Testis (tissue), 2 donors: ENCODE measurements at regions not wholly inside any gene's neighbourhood (a gene's known extent, or its start where the extent isn't known, plus 50 kb on each side); places are given as distances from the start of the nearest gene placed in this dataset.
A peak's percentile ranks its signal among the peaks of the same experiment; 100 is the strongest.

ENCODE experiments used
- DNase-seq: peaks from one replicate; pipeline ENCODE4 v3.0.0-alpha.2; 2019
- H3K27ac ChIP-seq, 2 donors: fragments of 200-600 bp; sonication (generic); one replicate each; pipeline ENCODE4 v1.5.1; 2019
- H3K27me3 ChIP-seq: fragments of 200-600 bp; sonication (generic); one replicate; pipeline ENCODE4 v1.5.1; 2019
- H3K36me3 ChIP-seq: fragments of 200-600 bp; sonication (generic); one replicate; pipeline ENCODE4 v1.5.1; 2017; ENCODE audit warnings: low read depth; ENCODE audit errors: missing control alignments
- H3K4me1 ChIP-seq: fragments of 200-600 bp; sonication (generic); one replicate; pipeline ENCODE4 v1.5.1; 2019
- H3K4me3 ChIP-seq, 2 donors: fragments of 200-600 bp; sonication (generic); one replicate each; pipeline ENCODE4 v1.5.1; 2017 to 2019
- H3K9me3 ChIP-seq: fragments of 200-600 bp; sonication (generic); one replicate; pipeline ENCODE4 v1.5.1; 2017
- POLR2A ChIP-seq: fragments of 450-650 bp; IDR thresholded peaks from one replicate; pipeline ENCODE4 v1.6.1; 2017; ENCODE audit warnings: antibody characterized with exemption, mild to moderate bottlenecking, moderate library complexity
- WGBS, 2 donors: methylation state at CpG; one replicate each; pipeline ENCODE4 v1.1.5; 2018; 5-methylcytosine and 5-hydroxymethylcytosine counted together
- intact Hi-C: fragments of 100-400 bp; cut with DNase I; formaldehyde crosslinking; loops from one replicate; pipeline ENCODE4 v1.15.1; 2023; ENCODE audit warnings: low total_unique reads
- TF ChIP-seq, protein P1 (sequence below), 3 experiments: fragments of 450-650 bp in 2 of 3; fragments of 200-600 bp in 1 of 3; sonication (generic) in 1 of 3; IDR thresholded peaks; one replicate each; pipeline ENCODE4 v1.5.1; 2016 to 2019; ENCODE audit warnings: antibody characterized with exemption in 3 of 3, mild to moderate bottlenecking in 2 of 3, moderate library complexity in 1 of 3

DNA sequence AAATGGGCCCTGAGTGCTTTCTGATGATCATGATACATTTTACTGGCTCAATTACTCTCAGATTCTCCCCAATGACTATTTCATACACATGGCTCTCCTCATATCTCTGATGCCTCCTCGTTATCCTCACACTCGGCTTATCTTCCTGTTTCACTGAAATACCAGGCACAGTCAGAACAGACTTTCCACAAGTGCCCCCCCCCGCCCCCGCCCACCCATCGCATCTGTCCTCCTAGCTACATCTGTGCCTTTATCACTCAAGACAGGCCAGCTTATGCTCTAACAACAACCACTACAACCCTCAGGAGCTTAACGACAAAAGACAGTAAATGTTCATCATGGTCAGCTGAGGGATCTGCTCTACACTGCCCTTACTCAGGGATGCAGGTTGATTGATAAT is 610.6 kb upstream of the DIPK2B start:
- Histone ChIP-seq H3K27me3 (no peaks in the 10 kb centered on the region), H3K36me3 (no peaks in the 10 kb centered on the region), H3K27ac (no peak overlapping the region), H3K4me3 (no peak overlapping the region), H3K4me1 (no peaks in the 10 kb centered on the region), H3K9me3 (no peaks in the 10 kb centered on the region)
- intact Hi-C loops = no loop called here
- no peak for DNase-seq
- 74 to 77% methylated on average over 4 to 6 of the region's 6 CpGs for WGBS, 2 donors
- TF ChIP-seq, protein P1, sequence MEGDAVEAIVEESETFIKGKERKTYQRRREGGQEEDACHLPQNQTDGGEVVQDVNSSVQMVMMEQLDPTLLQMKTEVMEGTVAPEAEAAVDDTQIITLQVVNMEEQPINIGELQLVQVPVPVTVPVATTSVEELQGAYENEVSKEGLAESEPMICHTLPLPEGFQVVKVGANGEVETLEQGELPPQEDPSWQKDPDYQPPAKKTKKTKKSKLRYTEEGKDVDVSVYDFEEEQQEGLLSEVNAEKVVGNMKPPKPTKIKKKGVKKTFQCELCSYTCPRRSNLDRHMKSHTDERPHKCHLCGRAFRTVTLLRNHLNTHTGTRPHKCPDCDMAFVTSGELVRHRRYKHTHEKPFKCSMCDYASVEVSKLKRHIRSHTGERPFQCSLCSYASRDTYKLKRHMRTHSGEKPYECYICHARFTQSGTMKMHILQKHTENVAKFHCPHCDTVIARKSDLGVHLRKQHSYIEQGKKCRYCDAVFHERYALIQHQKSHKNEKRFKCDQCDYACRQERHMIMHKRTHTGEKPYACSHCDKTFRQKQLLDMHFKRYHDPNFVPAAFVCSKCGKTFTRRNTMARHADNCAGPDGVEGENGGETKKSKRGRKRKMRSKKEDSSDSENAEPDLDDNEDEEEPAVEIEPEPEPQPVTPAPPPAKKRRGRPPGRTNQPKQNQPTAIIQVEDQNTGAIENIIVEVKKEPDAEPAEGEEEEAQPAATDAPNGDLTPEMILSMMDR (IDR thresholded peaks at IDR 0.05) = no peak
- TF ChIP-seq POLR2A = no peak

DNA sequence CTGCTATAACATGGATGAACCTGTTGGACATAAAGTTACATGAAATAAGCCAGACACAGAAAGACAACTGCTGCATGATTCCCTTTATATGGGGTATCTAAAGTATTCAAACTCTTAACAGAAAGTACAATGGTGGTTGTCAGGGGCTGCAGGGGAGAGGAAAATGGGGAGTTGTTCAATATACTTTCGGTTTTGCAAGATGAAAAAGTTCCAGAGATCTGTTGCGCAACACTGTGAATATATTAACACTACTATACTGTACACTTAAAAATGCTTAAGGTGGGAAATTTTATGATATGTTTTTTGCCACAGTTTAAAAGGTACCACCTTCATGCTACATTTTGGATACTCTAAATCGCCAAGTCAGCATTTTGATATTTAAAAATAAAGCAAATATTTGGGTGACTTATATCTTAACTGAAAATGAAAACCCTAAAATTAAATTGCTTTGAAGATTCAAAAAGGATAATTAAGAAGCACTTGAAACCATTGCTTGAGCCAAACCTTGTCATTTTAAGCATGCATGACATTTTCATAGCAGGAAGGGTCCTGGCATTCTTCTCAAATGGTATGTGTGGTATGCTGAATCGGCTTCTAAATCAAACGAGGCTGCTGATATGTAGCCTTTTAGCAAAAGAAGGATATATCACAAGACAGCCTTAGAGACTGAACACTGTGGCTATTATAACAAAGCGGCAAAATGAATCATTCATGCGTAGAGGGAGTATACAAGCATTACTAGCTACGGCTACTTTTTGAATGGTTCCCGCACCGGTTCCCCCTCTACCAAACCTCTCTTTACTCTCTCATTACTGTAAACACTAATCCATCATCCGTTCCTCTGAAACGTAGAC is 607.1 kb upstream of the DIPK2B start:
- H3K4me1 ChIP-seq = no peaks in the 10 kb centered on the region
- TF ChIP-seq, protein P1 (IDR thresholded peaks at IDR 0.05) = no peak
- no peak for TF ChIP-seq POLR2A
- H3K27me3 ChIP-seq = no peaks in the 10 kb centered on the region
- no peak for DNase-seq
- H3K9me3 ChIP-seq = no peaks in the 10 kb centered on the region
- no peaks in the 10 kb centered on the region for H3K36me3 ChIP-seq
- H3K27ac ChIP-seq = no peak overlapping the region
- H3K4me3 ChIP-seq = no peak overlapping the region
- WGBS, 2 donors = 34 to 49% methylated on average over 12 of the region's 12 CpGs
- intact Hi-C loops = no loop called here

DNA sequence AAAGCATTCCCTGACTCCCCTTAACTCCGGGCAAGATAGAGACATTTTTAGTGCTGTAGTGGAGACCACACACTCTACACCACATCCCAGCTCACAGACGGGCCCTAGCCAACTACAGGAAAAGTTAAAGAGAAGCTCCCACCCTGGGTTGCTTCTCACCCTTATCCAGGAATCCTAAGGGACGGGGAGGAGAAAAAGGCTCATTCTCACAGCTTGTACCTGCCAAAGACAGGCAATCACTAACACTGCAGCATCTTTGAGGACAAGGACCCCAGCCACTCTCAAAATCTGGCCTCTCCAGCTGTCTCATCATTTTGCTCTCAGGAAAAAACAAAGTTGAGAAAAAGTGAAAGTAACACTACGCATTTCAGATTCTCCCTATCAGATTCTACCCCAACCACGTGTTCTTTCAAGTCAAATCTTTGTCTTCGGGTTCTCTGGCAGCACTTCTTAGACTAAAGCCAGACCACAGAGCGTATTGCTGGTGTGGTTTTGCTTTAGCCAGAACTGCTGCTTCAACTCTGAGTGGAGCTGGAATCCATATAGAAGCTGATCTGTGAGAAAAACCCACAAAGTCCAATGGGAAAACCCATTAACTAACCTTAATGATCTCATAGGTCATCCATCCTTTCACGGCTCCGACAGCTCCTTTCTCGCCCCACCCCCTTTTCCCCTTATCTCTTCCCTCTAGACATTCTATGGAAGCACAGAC is 605.9 kb upstream of the DIPK2B start:
- no peaks in the 10 kb centered on the region for H3K36me3 ChIP-seq
- H3K27ac ChIP-seq = peak overlapping the region in 1 of 2 donors; percentile 7
- H3K27me3 ChIP-seq = no peaks in the 10 kb centered on the region
- H3K4me1 ChIP-seq = no peaks in the 10 kb centered on the region
- 36% methylated on average over 10 of the region's 10 CpGs for WGBS, 2 donors
- no peak for DNase-seq
- TF ChIP-seq, protein P1 (IDR thresholded peaks at IDR 0.05) = no peak
- TF ChIP-seq POLR2A = no peak
- no peaks in the 10 kb centered on the region for H3K9me3 ChIP-seq
- intact Hi-C loops = no loop called here
- H3K4me3 ChIP-seq = no peak overlapping the region

DNA sequence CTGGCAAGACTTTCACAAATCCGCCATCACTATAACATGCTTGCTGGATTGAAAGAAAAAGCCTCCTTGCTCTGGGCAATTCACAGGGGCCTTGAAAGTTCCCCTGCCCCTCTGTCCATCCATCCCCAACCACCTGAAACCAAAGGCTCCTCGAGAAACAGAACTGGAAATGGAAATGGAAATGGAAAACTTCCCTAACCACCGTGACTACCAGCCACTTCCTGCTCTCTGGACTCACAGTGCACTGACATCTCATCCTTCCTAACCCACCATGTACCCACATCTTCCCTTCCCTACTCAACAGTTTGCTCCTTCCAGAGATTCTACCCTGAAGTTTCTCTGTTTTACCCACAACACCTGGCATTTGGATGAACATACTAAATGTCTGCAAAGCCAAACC is 603.6 kb upstream of the DIPK2B start:
- Histone ChIP-seq H3K9me3 (no peaks in the 10 kb centered on the region), H3K27ac (no peak overlapping the region), H3K36me3 (no peaks in the 10 kb centered on the region), H3K4me1 (no peaks in the 10 kb centered on the region), H3K4me3 (no peak overlapping the region), H3K27me3 (no peaks in the 10 kb centered on the region)
- no peak for TF ChIP-seq POLR2A
- TF ChIP-seq, protein P1 (IDR thresholded peaks at IDR 0.05) = no peak
- WGBS, 2 donors = 87 to 96% methylated on average over 3 of the region's 3 CpGs
- intact Hi-C loops = no loop called here
- no peak for DNase-seq
